Epithelial cell of proximal tubule (primary cell): ENCODE measurements at regions not wholly inside any gene's neighbourhood (a gene's known extent, or its start where the extent isn't known, plus 50 kb on each side); places are given as distances from the start of the nearest gene placed in this dataset.

Experiments used
- DNase-seq: peaks from one replicate; pipeline ENCODE4 v3.0.0-alpha.2; 2011; ENCODE audit warnings: low read depth
- H3K4me3 ChIP-seq: 2 replicates; pipeline ENCODE4 v1.5.1; 2011; ENCODE audit warnings: low read depth, mild to moderate bottlenecking, low read length
- TF ChIP-seq, protein P1 (sequence below): conservative IDR thresholded peaks from 2 replicates; pipeline ENCODE4 v1.5.1; 2012; ENCODE audit warnings: low read depth, mild to moderate bottlenecking, low read length

DNA sequence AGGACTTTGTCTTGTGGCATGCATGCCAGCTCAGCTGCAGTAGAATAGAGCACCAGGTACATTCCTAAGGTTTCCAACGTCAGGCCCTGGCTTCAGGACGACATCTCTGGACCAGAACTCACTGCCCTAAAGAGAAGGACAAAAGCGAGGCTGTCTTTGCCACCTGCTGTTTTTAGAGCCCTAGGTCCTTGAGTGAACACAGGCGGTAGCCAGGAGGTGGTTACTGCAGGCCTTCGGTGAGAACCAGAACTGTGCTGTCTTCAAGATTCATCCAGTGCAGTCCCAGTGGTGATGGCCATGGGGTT is 288.9 kb upstream of the CDH18 start:
- DNase-seq: no peak
- no peak overlapping the region for H3K4me3 ChIP-seq
- TF ChIP-seq, protein P1, sequence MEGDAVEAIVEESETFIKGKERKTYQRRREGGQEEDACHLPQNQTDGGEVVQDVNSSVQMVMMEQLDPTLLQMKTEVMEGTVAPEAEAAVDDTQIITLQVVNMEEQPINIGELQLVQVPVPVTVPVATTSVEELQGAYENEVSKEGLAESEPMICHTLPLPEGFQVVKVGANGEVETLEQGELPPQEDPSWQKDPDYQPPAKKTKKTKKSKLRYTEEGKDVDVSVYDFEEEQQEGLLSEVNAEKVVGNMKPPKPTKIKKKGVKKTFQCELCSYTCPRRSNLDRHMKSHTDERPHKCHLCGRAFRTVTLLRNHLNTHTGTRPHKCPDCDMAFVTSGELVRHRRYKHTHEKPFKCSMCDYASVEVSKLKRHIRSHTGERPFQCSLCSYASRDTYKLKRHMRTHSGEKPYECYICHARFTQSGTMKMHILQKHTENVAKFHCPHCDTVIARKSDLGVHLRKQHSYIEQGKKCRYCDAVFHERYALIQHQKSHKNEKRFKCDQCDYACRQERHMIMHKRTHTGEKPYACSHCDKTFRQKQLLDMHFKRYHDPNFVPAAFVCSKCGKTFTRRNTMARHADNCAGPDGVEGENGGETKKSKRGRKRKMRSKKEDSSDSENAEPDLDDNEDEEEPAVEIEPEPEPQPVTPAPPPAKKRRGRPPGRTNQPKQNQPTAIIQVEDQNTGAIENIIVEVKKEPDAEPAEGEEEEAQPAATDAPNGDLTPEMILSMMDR: no peak

GRCh38 chr5:20276061-20276958 is 288.3 kb upstream of the CDH18 start:
- TF ChIP-seq, protein P1: no peak
- DNase-seq: peak; percentile 48
- no peak overlapping the region for H3K4me3 ChIP-seq

- no peak overlapping the region for H3K4me3 ChIP-seq
- TF ChIP-seq, protein P1: no peak
- DNase-seq: no peak
Measured at GRCh38 chr5:20266066-20266465, 278.1 kb upstream of the CDH18 start.

GRCh38 chr5:20262896-20263295 is 274.9 kb upstream of the CDH18 start:
- no peak overlapping the region for H3K4me3 ChIP-seq
- TF ChIP-seq, protein P1: no peak
- no peak for DNase-seq

- H3K4me3 ChIP-seq: no peak overlapping the region
- DNase-seq: no peak
- TF ChIP-seq, protein P1: no peak
Measured at GRCh38 chr5:20254748-20255147, 266.7 kb upstream of the CDH18 start.

DNA sequence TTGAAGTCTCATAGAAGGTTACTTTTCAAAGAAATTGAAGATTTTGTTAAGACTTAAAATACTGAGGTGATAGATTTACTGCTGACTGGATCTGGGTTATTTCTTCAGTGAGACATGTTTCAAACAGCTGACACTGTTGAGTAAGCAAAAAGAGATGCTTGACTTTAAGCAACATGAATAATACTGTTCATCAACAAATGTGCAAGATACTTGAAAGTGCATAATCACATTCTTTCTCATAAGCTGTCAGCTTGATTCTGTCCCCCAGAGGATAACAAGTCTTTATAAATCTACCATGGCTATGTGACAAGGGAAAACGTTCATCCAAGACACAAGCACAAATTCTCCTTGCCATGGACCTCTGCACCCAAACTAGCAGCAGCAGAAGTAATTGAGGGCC is 260.1 kb upstream of the CDH18 start:
- DNase-seq: no peak
- TF ChIP-seq, protein P1: no peak

GRCh38 chr5:20245432-20245974 is 257.5 kb upstream of the CDH18 start:
- no peak for DNase-seq
- H3K4me3 ChIP-seq: no peak overlapping the region

More for the DNA sequence above, 260.1 kb upstream of the CDH18 start:
- H3K4me3 ChIP-seq: no peak overlapping the region

More at GRCh38 chr5:20245432-20245974, 257.5 kb upstream of the CDH18 start:
- TF ChIP-seq, protein P1: no peak
